Colon (tissue), 2 donors: ENCODE measurements at regions not wholly inside any gene's neighbourhood (a gene's known extent, or its start where the extent isn't known, plus 50 kb on each side); places are given as distances from the start of the nearest gene placed in this dataset.

Source experiments
- FAIRE-seq: peaks from 2 replicates; lab custom pipeline; 2012; peaks lifted over from hg19 to GRCh38; lab: Jason Lieb, UNC
- donor health status: control.
- donor health status: control.

DNA sequence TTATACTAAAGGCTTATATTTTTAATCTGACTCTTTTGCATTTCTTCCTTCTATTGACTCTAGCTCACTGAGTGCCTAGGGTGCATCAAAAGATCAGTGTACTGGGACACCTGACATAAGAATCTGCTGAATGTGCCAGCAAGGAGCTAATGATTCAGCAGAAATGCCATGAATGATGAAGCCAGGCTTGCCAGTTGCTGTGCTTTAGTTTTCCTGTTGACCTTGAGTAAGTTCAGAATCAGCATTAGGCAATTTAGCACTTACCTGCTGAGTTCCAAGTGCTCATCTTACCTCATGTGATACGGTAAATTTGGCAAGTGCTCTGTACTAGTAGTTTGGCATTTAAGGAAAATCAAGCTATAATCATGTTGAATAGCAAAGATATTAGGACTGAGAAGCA lies 523.2 kb upstream of the B3GALT2 start:
- FAIRE-seq = no peak

- no peak for FAIRE-seq
Measured at GRCh38 chr1:193707271-193708021, 521.0 kb upstream of the B3GALT2 start.

- FAIRE-seq = no peak
Measured at GRCh38 chr1:193706766-193707165, 520.4 kb upstream of the B3GALT2 start.

DNA sequence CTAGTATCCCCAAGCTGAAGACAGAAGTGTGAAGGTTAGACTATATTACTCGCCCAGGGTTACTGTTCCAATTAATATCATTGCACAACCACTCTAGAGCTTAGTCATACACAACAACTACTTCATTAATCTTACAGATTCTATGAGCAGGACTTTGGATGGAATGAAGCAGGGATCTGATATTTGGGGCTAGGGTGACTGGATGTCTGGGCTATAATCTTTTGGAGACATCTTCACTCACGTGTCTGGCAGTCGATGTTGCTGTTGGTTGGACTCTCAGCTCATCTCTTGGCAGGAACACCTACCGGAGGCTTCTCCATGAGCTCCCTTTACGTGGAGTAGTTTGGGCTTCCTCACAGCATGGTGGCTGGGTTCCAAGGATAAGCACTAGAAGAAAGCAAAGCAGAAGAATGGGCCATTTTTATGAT lies 519.2 kb upstream of the B3GALT2 start:
- FAIRE-seq = no peak

- no peak for FAIRE-seq
Measured at GRCh38 chr1:193703655-193704054, 517.2 kb upstream of the B3GALT2 start.

GRCh38 chr1:193703121-193703520 lies 516.7 kb upstream of the B3GALT2 start:
- no peak for FAIRE-seq

- FAIRE-seq = no peak
Measured at GRCh38 chr1:193701759-193702158, 515.3 kb upstream of the B3GALT2 start.

- FAIRE-seq = no peak
Measured at GRCh38 chr1:193700710-193701355, 514.4 kb upstream of the B3GALT2 start.

- no peak for FAIRE-seq
Measured at GRCh38 chr1:193699261-193699660, 512.8 kb upstream of the B3GALT2 start.

DNA sequence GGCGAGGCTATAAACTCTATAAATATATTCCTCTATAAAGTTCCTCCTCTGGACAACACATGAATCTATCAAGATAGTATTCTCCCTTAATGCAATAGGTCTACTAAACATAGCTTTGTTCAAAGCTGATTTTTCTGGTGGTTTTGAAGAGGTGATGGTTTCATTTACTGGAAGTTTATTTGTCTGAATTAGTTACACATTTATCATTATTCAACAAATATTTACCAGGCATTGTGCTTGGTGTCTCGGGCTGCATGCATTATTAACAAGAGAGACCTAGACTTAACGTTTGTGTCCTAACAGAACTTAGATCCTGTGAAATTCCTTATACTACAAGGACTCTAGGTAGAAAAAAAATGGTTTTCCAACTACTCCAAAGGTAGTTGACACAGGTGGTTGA lies 511.4 kb upstream of the B3GALT2 start:
- no peak for FAIRE-seq

GRCh38 chr1:193697115-193697762 lies 510.8 kb upstream of the B3GALT2 start:
- FAIRE-seq = peak; percentile 47

DNA sequence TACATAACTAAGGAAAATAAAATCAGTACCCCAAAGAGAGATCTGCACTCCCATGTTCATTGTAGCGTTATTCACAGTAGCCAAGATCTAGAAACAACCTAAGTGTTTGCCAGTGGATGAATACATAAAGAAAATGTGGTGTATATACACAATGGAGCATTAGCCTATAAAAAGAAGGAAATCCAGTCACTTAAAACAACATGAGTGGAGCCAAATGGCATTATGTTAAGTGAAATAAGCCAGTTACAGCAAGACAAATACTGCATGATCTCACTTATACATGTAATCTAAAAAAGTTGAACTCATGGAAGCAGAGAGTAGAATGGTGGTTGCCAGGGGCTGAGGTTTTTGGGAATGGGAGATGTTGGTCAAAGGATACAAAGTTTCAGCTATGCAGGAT lies 508.3 kb upstream of the B3GALT2 start:
- no peak for FAIRE-seq

- FAIRE-seq = no peak
Measured at GRCh38 chr1:193685986-193686385, 499.6 kb upstream of the B3GALT2 start.

DNA sequence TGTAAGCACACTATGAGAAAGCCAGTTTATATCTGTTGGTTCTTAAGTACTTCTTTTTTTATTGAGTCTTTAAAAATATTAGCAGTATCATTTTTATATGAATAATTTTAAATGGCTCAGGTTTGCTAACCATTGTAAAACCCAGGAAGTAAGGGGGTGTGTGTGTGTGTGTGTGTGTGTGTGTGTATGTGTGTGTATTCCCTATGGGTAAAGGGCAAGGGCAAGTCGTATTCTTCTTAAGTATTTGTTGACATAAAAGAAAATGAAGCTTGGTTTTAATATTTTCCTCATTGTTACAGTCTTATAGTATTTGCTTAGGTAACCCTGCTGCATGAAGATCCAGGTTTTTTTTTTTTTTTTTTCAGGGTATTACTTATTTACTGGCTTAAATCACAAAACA lies 495.0 kb upstream of the B3GALT2 start:
- peak; percentile 18 for FAIRE-seq

- no peak for FAIRE-seq
Measured at GRCh38 chr1:193680924-193681316, 494.5 kb upstream of the B3GALT2 start.

DNA sequence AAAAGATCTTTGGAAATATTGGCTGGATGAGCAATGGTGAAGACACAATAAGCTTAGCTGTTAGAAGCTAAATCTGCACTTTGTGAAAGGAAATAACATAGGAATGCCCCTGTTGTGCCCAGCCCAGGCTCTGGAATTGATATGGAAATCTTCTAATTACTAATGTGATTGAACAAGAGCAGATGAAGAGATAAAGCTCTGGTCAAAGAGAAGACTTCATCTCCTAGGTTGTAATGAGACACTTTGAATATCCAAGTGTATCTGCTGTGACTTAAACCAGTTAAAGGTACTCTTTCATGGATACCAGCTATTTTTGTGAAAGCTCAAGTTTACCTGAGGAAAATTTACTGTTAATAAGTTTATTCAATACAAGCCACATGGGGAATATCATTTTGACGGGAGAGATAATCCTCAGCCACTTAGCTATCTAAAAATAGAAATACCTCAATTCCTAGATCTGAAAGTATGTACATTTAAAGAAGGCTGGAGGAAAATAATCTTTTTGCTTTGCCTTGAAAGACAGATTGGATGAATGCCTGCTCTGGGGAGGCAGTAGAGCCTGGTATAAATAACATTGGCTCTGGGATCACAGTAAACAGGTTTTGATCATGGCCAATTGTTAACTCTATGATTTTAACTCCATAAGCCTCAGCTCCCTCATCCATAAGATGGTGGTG lies 494.0 kb upstream of the B3GALT2 start:
- FAIRE-seq = no peak

DNA sequence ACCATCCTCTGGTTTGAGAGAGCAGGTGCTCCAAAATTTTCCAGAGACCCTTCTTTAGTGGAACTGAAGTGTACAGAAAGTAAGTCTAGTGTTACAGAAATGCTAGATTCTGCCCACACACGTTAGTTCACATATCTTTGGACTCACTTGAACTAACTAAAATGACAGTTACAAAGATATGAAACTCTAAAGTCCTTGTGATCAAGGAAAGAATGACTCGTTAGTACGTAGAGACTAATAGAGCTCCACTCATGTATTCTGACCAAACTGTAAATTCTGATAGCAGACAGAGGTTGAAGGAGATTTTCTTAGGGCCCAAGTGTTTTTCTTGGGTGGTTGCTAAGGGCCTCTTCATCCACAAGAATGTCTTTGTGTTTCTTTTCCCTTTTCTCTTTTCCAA lies 491.5 kb upstream of the B3GALT2 start:
- no peak for FAIRE-seq

- FAIRE-seq = no peak
Measured at GRCh38 chr1:193676996-193677549, 490.7 kb upstream of the B3GALT2 start.

GRCh38 chr1:193674292-193674944 lies 488.0 kb upstream of the B3GALT2 start:
- FAIRE-seq = no peak

- no peak for FAIRE-seq
Measured at GRCh38 chr1:193666485-193667083, 480.2 kb upstream of the B3GALT2 start.

DNA sequence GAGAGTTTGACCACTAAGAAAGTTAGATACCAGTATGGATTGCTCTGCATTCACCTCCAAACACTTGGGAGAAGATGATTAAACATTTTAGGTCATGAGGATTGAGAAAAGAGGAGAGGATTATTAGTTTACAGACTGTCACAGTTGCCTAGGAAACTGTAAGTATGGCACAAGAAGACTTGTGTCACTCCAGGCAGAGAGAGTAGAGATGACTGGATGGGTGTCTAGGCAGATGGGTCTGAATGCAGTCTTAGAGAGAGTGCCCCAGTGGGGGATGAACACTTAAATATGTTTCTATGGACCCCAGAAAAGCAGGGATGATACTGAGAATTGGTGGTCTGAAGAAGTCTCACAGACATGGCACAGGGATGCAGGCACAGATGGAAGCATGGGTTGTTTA lies 477.6 kb upstream of the B3GALT2 start:
- FAIRE-seq = no peak

DNA sequence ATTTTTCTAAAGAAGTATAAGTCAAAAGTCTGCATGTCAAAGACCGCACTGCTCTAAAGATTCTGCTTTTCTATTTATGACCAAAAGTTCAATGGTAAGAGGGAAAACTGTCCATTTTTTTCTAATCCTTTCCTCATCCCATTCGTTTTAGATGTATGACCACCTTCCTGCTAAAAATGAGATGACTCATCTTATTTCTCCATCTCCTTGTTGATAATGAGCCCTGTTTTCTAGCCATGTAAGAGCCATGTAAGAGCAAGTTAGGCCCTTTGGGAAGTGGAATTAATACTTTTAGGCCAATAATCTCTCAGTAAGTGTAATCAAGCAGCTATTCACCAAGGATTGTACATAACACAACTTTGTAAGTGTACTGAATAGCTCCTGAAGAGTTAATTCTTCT lies 475.6 kb upstream of the B3GALT2 start:
- FAIRE-seq = no peak
